Islet of Langerhans (tissue), 1 donor: ENCODE measurements at regions not wholly inside any gene's neighbourhood (a gene's known extent, or its start where the extent isn't known, plus 50 kb on each side); places are given as distances from the start of the nearest gene placed in this dataset.
"Not testable (repeated sequence)": the region's sequence is repeated elsewhere in the genome, so short reads cannot be mapped to it uniquely, and the experiment has no call there.

Experiments used
- FAIRE-seq: peaks from one replicate; lab custom pipeline; 2011; peaks lifted over from hg19 to GRCh38; lab: Jason Lieb, UNC

GRCh38 chr18:997499-997898, 92.8 kb downstream of the ADCYAP1 start:
- no peak for FAIRE-seq

GRCh38 chr18:998936-999335, 94.3 kb downstream of the ADCYAP1 start:
- no peak for FAIRE-seq

GRCh38 chr18:1002653-1003178, 98.0 kb downstream of the ADCYAP1 start:
- FAIRE-seq = no peak

GRCh38 chr18:1003499-1003898, 98.8 kb downstream of the ADCYAP1 start:
- no peak for FAIRE-seq

GRCh38 chr18:1006304-1006703, 101.6 kb downstream of the ADCYAP1 start:
- no peak for FAIRE-seq

GRCh38 chr18:1006965-1007364, 102.3 kb downstream of the ADCYAP1 start:
- no peak for FAIRE-seq

- FAIRE-seq = no peak
Measured at GRCh38 chr18:1011349-1011748, 106.7 kb downstream of the ADCYAP1 start.

GRCh38 chr18:1012775-1013174, 108.1 kb downstream of the ADCYAP1 start:
- FAIRE-seq = no peak

- no peak for FAIRE-seq
Measured at GRCh38 chr18:1013951-1014350, 109.3 kb downstream of the ADCYAP1 start.

- no peak for FAIRE-seq
Measured at GRCh38 chr18:1014509-1014908, 109.8 kb downstream of the ADCYAP1 start.

- no peak for FAIRE-seq
Measured at GRCh38 chr18:1014951-1015624, 110.4 kb downstream of the ADCYAP1 start.

- FAIRE-seq = no peak
Measured at GRCh38 chr18:1015777-1016176, 111.1 kb downstream of the ADCYAP1 start.

- FAIRE-seq = no peak
Measured at GRCh38 chr18:1017227-1018058, 112.8 kb downstream of the ADCYAP1 start.

GRCh38 chr18:1018181-1018681, 113.6 kb downstream of the ADCYAP1 start:
- FAIRE-seq = no peak

- no peak for FAIRE-seq
Measured at GRCh38 chr18:1019191-1019590, 114.5 kb downstream of the ADCYAP1 start.

GRCh38 chr18:1020731-1021344, 116.2 kb downstream of the ADCYAP1 start:
- FAIRE-seq = no peak

- FAIRE-seq = no peak
Measured at GRCh38 chr18:1026930-1027329, 122.3 kb downstream of the ADCYAP1 start.

- not testable (repeated sequence) for FAIRE-seq
Measured at GRCh38 chr18:1033092-1033491, 128.4 kb downstream of the ADCYAP1 start.

- FAIRE-seq = no peak
Measured at GRCh38 chr18:1034971-1035370, 130.3 kb downstream of the ADCYAP1 start.

GRCh38 chr18:1036926-1037325, 132.3 kb downstream of the ADCYAP1 start:
- no peak for FAIRE-seq

GRCh38 chr18:1037776-1038175, 133.1 kb downstream of the ADCYAP1 start:
- no peak for FAIRE-seq

GRCh38 chr18:1039421-1039820, 134.8 kb downstream of the ADCYAP1 start:
- no peak for FAIRE-seq

GRCh38 chr18:1043039-1043438, 138.4 kb downstream of the ADCYAP1 start:
- not testable (repeated sequence) for FAIRE-seq
